Stimulated activated memory B cell treated with anti-CD40 and anti-IgM and Interleukin-4, amounts not matched to agents 10 μg/mL and 1 μg/mL and 100 μg/mL, for 72 hours (primary cell): ENCODE measurements at regions not wholly inside any gene's neighbourhood (a gene's known extent, or its start where the extent isn't known, plus 50 kb on each side); places are given as distances from the start of the nearest gene placed in this dataset.

ENCODE experiments used
- ATAC-seq: fragments of 150-1000 bp; cut with Tn5 transposase; 2 replicates; pipeline ENCODE4 v1.10.0; 2021
- H3K27ac Mint-ChIP-seq: one replicate; pipeline ENCODE4 v1.8.0; 2022; ENCODE audit warnings: mild to moderate bottlenecking, mixed read lengths
- H3K27me3 Mint-ChIP-seq: one replicate; pipeline ENCODE4 v1.8.0; 2022; ENCODE audit warnings: mixed read lengths
- H3K36me3 Mint-ChIP-seq: one replicate; pipeline ENCODE4 v1.8.0; 2022; ENCODE audit warnings: mixed read lengths
- H3K4me1 Mint-ChIP-seq: one replicate; pipeline ENCODE4 v1.8.0; 2022; ENCODE audit warnings: mixed read lengths
- H3K4me3 Mint-ChIP-seq: one replicate; pipeline ENCODE4 v1.8.0; 2022; ENCODE audit warnings: mild to moderate bottlenecking, moderate library complexity, mixed read lengths
- H3K9me3 Mint-ChIP-seq: one replicate; pipeline ENCODE4 v1.8.0; 2022; ENCODE audit warnings: mixed read lengths

DNA sequence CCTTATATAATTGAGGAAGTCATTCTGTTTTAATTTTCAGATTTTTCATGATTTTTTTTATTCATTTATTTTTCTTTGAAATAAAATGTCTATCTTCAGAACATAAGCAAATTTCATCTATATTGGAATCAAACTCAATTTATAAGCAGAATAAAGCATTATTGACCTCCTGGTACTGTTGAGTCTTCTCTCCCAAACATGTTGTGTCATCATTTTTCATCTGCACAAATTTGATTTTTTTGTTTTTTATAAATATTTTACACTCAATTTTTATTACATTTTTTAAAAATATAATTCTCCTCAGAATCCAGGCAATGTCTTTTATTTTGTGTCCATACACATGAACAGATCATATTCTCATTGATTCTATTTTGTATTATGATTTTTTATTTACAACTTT is 2363.9 kb downstream of the TP53TG3F start:
- no peak overlapping the region for H3K27ac Mint-ChIP-seq
- peaks cover 11% of the 10 kb centered on the region for H3K9me3 Mint-ChIP-seq
- H3K4me1 Mint-ChIP-seq: no peaks in the 10 kb centered on the region
- H3K27me3 Mint-ChIP-seq: no peaks in the 10 kb centered on the region
- no peak for ATAC-seq
- H3K36me3 Mint-ChIP-seq: no peaks in the 10 kb centered on the region
- no peak overlapping the region for H3K4me3 Mint-ChIP-seq

DNA sequence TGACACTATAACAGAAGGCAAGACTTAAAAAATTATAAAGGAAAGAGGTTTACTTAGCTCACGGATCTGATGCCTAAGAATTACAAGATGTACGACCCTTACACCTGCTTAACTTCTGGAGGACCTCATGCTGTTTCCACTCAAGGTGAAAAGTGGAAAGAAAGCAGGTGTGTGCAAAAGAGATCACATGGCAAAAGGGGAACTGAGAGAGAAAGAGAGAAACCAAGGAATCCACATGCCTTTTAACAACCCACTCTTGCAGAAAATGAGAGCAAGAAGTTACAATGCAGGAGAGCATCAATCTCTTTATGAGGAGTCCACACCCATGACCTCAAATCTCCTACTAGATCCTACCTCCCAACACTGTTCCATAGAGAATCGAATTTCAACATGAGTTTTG is 2382.2 kb downstream of the TP53TG3F start:
- H3K4me1 Mint-ChIP-seq: no peaks in the 10 kb centered on the region
- ATAC-seq: no peak
- H3K27ac Mint-ChIP-seq: no peak overlapping the region
- H3K36me3 Mint-ChIP-seq: no peaks in the 10 kb centered on the region
- peaks cover 15% of the 10 kb centered on the region for H3K9me3 Mint-ChIP-seq
- no peak overlapping the region for H3K4me3 Mint-ChIP-seq
- no peaks in the 10 kb centered on the region for H3K27me3 Mint-ChIP-seq

DNA sequence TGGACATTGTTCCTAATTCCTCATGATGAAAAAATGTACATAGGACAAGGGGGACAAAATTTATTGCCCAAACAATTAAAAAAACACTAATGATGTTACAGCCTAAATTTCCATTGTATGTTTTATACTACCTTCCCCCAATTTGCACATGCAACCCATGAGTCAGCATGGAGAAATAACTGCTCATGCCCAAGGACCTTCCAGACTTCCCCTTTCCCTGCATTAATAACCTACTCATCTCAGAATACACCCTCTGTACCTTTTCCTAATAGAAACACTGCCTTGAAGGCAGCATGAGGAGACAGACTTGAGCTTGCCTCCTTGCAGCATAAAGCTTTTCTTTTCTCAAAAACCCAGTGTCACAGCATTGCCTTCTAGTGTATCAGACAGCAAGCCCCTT is 2402.8 kb downstream of the TP53TG3F start:
- H3K4me1 Mint-ChIP-seq: no peaks in the 10 kb centered on the region
- H3K27ac Mint-ChIP-seq: no peak overlapping the region
- H3K36me3 Mint-ChIP-seq: no peaks in the 10 kb centered on the region
- peaks cover 19% of the 10 kb centered on the region for H3K9me3 Mint-ChIP-seq
- H3K27me3 Mint-ChIP-seq: no peaks in the 10 kb centered on the region
- H3K4me3 Mint-ChIP-seq: no peak overlapping the region
- ATAC-seq: no peak

DNA sequence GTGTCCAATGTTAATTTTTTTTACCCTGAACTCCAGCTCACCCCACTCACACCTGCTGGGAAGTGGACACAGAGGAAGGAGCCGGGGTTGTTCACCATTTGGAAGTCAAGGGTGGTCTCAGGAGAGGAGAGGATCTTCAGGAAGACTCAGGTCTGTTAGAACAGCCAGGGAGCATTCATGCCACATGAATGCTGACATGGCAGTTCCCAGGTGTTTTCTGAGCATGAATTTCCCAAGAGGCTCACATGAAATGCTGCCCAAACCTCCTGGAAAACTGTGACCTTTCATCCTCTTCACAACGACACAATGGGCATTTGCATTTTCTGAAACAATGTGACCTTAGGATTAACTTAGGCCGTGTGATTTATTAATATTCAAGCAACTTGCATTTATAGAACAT is 2409.2 kb downstream of the TP53TG3F start:
- H3K27me3 Mint-ChIP-seq: no peaks in the 10 kb centered on the region
- ATAC-seq: no peak
- no peak overlapping the region for H3K27ac Mint-ChIP-seq
- H3K9me3 Mint-ChIP-seq: peaks cover 25% of the 10 kb centered on the region
- H3K4me1 Mint-ChIP-seq: no peaks in the 10 kb centered on the region
- no peak overlapping the region for H3K4me3 Mint-ChIP-seq
- no peaks in the 10 kb centered on the region for H3K36me3 Mint-ChIP-seq

DNA sequence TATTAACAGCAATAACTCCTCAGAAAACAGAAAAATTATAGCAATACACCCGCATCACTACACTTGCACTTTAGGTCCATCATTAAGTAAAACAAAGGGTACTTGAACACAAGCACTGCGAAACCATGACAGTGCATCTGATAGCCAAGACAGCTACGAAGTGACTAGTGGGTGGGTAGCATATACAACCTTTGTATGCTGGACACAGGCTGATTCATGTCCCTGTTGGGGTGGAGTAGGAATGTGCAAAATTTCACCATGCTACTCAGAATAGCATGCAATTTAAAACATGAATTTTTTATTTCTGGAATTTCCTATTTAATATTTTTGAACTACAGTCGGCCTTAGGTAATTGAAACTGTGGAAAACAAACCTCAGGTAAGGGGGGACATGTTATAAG is 2414.1 kb downstream of the TP53TG3F start:
- peaks cover 18% of the 10 kb centered on the region for H3K9me3 Mint-ChIP-seq

DNA sequence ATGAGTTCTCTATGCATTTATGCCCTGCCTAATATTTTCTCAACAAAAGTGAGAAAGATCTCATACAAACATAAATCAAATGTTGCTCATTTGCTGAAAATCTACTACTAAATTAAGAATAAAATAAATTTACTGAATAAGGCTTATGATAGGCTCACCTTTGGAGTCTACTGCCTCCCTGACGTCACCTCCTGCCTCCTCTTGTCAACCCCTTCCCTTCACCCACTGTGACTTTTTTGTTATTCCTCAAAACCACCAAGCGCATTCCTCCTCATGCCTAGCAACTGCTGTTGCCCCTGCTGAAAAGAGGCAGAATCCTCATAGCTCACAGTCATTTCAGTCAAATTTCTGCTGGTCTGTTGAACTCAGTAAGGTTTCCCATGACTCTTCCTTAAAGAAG is 2422.2 kb downstream of the TP53TG3F start:
- H3K4me1 Mint-ChIP-seq: no peaks in the 10 kb centered on the region
- no peaks in the 10 kb centered on the region for H3K27me3 Mint-ChIP-seq
- ATAC-seq: no peak
- no peak overlapping the region for H3K27ac Mint-ChIP-seq
- H3K4me3 Mint-ChIP-seq: no peak overlapping the region
- H3K36me3 Mint-ChIP-seq: no peaks in the 10 kb centered on the region
- peaks cover 5% of the 10 kb centered on the region for H3K9me3 Mint-ChIP-seq

More for the DNA sequence above, 2414.1 kb downstream of the TP53TG3F start:
- Mint-ChIP-seq H3K27ac (no peak overlapping the region), H3K4me3 (no peak overlapping the region), H3K4me1 (no peaks in the 10 kb centered on the region), H3K36me3 (no peaks in the 10 kb centered on the region), H3K27me3 (no peaks in the 10 kb centered on the region)
- no peak for ATAC-seq

DNA sequence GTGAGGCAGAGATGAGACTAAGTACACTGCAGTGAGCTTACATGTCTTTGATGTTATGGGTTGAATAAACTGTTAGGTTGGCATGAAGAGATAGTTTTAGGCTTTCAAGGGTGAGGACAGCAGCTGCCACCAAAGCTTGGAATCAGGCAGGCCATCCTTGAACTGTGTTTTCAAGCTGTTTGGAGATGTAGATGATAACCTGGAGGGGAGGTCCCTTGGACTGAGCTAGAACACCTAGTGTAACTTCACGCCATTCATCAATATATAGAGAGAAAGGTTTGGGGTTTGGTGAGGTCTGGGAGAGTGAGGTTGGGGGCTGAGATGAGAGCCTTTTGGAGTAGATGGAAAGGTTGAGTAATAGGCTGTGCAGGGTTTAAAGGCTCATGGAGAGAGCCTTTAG is 2447.0 kb downstream of the TP53TG3F start:
- no peaks in the 10 kb centered on the region for H3K4me1 Mint-ChIP-seq
- peaks cover 23% of the 10 kb centered on the region for H3K9me3 Mint-ChIP-seq
- H3K27ac Mint-ChIP-seq: no peak overlapping the region
- H3K4me3 Mint-ChIP-seq: no peak overlapping the region
- no peaks in the 10 kb centered on the region for H3K27me3 Mint-ChIP-seq
- ATAC-seq: no peak
- no peaks in the 10 kb centered on the region for H3K36me3 Mint-ChIP-seq

DNA sequence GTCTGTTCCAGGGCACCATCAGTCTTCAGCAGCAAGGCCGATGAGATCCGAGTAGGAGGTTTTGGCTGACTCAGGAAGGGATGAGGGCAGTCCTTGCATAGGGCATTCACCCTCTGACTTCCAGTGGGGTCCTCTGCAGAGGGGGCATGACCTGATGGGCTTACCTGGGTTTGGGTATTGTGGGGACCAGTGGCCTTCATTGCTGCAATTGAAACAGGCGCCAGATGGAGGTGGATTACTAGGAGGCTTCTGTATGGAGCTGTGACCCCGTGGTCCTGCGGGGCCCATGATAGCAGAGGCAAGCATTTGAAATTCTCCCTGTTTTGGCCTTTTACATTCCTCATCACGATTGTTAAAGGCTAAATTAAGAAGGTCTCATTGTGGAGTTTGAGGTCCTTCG is 2448.7 kb downstream of the TP53TG3F start:
- Mint-ChIP-seq H3K27ac (no peak overlapping the region), H3K27me3 (no peaks in the 10 kb centered on the region), H3K4me3 (no peak overlapping the region), H3K4me1 (no peaks in the 10 kb centered on the region), H3K36me3 (no peaks in the 10 kb centered on the region), H3K9me3 (peaks cover 31% of the 10 kb centered on the region)
- no peak for ATAC-seq

DNA sequence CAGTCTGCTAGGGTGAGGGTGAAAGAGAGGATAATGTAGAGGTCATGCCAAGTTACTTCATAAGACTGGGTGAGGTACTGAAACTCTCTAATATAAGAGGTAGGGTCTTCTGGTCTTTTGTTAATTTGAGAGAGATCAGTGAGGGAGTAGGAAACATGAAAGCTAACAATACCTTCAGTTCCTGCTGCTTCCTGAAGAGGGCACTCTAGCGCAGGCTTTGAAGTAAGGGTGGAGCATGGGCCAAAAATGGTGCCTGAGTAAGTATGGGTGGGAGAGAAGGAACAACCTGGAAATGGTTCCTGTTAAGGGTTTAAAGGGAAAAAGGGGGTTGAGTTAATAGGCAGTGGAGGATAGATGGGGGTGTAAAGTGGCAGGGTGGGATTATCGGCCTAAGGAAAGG is 2449.5 kb downstream of the TP53TG3F start:
- Mint-ChIP-seq H3K9me3 (peaks cover 31% of the 10 kb centered on the region), H3K27ac (no peak overlapping the region), H3K4me3 (no peak overlapping the region), H3K27me3 (no peaks in the 10 kb centered on the region), H3K4me1 (no peaks in the 10 kb centered on the region), H3K36me3 (no peaks in the 10 kb centered on the region)
- no peak for ATAC-seq

DNA sequence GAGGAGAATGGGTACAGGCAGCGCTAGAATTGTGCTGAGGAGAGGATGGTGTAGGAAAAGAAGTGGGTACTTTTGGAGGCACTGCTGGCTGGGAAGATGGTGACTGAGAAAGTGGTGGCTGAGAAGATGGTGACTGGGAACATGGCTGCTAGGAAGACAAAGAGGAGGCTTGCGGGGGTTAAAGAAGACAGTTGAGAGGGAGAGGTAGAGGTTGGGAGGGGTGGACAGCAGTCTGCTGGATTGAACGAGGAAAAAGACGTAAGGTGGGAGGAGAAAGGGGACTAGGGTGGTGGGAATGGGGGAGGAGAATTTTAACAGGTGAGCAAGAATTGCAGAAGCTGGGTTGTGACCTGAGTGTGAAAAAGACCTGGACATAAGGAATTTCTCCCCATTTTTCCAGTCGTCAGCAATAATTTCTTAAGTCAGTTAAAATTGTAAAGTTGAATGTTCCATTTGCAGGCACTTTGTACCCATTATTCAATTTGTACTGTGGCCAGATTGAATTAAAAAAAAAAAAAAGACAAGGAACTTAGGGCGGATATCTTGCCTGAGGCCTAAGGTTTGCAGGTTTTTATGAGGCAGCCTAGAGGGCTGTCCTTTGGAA is 2450.0 kb downstream of the TP53TG3F start:
- ATAC-seq: no peak
- Mint-ChIP-seq H3K9me3 (peaks cover 31% of the 10 kb centered on the region), H3K27me3 (no peaks in the 10 kb centered on the region), H3K27ac (no peak overlapping the region), H3K4me3 (no peak overlapping the region), H3K36me3 (no peaks in the 10 kb centered on the region), H3K4me1 (no peaks in the 10 kb centered on the region)

DNA sequence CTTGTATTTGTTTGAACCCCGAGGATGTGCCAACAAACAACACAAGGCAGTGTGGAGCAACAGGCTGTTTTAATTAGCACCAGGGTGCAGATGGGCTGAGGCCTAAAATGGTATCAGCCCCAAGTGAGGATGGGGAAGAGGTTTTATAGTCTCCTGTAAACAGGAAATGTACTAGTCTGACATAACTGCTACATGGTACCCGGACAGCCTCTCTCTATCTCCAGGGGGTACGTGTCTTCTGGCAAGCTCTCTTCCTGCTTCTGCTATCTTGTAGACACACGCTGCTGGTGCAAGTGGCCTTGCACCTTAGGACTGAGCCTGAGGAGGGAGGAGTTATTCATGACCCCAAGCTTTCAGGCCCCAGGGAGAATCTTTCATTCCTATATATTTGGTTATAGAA is 2451.0 kb downstream of the TP53TG3F start:
- no peak overlapping the region for H3K4me3 Mint-ChIP-seq
- no peaks in the 10 kb centered on the region for H3K27me3 Mint-ChIP-seq
- ATAC-seq: no peak
- no peaks in the 10 kb centered on the region for H3K4me1 Mint-ChIP-seq
- H3K27ac Mint-ChIP-seq: no peak overlapping the region
- H3K9me3 Mint-ChIP-seq: peaks cover 29% of the 10 kb centered on the region
- H3K36me3 Mint-ChIP-seq: no peaks in the 10 kb centered on the region

DNA sequence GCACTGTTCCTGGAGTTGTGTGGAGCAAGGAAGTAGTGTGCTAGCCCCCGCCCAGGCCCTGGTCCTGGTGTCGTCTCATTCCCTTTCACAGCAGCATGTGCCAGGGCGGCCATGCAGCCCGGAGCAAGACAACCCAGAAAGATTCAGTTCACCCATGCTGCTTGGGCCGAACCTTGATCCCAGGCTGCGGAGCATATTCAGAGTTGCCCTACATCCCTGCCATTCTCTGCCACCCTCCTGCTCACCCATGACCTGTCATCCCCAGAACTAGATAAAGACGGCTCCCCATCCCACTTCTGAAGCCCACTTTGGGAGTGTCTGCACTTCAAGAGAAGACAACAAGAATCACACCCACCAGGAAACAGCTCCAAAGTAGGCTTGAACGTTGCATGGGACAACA is 2452.5 kb downstream of the TP53TG3F start:
- no peak overlapping the region for H3K4me3 Mint-ChIP-seq
- no peaks in the 10 kb centered on the region for H3K36me3 Mint-ChIP-seq
- no peak overlapping the region for H3K27ac Mint-ChIP-seq
- H3K4me1 Mint-ChIP-seq: no peaks in the 10 kb centered on the region
- peaks cover 25% of the 10 kb centered on the region for H3K9me3 Mint-ChIP-seq
- H3K27me3 Mint-ChIP-seq: no peaks in the 10 kb centered on the region
- ATAC-seq: peak; percentile 20

DNA sequence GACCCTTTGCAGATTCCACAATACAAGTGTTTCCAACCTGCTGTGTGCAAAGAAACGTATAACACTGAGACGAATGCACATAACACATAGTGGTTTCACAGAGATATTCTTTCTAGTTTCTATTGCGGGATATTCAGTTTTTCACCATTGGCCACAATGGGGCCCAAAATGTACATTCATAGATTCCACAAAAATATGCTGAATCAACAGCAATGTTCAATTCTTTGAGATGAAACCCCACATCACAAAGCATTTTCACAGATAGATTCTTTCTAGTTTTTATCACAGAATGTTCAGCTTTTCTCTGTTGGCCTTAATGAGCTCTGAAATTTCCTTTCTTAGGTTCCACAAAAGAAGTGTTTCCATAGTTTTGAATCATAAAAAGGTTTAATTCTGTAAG is 2472.3 kb downstream of the TP53TG3F start:
- no peaks in the 10 kb centered on the region for H3K4me1 Mint-ChIP-seq
- H3K36me3 Mint-ChIP-seq: no peaks in the 10 kb centered on the region
- H3K9me3 Mint-ChIP-seq: peaks cover 4% of the 10 kb centered on the region
- H3K27ac Mint-ChIP-seq: no peak overlapping the region
- no peak overlapping the region for H3K4me3 Mint-ChIP-seq
- ATAC-seq: no peak
- no peaks in the 10 kb centered on the region for H3K27me3 Mint-ChIP-seq
